ENCODE measurements at regions not wholly inside any gene's neighbourhood (a gene's known extent, or its start where the extent isn't known, plus 50 kb on each side); places are given as distances from the start of the nearest gene placed in this dataset.
A peak's percentile ranks its signal among the peaks of the same experiment; 100 is the strongest.

DNA sequence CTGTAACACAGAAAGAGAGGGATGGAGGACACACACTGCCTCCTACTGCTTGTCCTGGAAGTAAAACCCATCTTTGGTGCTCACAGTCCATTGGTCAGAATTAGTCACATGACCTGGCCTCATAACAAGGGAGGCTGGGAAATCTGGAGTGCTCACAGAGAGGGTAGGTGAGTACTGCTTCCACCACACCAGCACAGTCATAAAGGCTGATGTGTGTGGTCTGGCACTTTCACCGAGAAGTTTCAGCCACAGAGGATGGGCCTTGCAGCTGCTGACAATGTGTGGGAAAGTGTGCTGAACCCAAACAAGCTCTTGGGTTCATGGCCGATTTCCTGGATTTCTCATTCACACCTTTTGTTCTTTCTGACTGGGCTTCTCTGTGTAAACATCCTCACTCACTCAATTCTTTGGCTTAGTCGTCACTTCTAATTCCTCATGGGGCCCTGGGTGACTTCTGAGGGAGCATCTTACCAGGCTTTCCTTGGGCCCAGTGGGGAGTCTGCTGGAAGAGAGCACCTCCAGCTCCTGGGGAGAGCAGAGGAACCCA lies 100.7 kb downstream of the ASB7 start:
- no peaks in the 10 kb centered on the region for H3K9me3 ChIP-seq
- DNase-seq: peak; percentile 10
- no peak for ATAC-seq
- intact Hi-C loops (cut with DNase I): no loop called here
- no peaks in the 10 kb centered on the region for H3K27me3 ChIP-seq
- no peaks in the 10 kb centered on the region for H3K4me1 ChIP-seq
- no peak overlapping the region for H3K27ac ChIP-seq
- TF ChIP-seq, protein P1, sequence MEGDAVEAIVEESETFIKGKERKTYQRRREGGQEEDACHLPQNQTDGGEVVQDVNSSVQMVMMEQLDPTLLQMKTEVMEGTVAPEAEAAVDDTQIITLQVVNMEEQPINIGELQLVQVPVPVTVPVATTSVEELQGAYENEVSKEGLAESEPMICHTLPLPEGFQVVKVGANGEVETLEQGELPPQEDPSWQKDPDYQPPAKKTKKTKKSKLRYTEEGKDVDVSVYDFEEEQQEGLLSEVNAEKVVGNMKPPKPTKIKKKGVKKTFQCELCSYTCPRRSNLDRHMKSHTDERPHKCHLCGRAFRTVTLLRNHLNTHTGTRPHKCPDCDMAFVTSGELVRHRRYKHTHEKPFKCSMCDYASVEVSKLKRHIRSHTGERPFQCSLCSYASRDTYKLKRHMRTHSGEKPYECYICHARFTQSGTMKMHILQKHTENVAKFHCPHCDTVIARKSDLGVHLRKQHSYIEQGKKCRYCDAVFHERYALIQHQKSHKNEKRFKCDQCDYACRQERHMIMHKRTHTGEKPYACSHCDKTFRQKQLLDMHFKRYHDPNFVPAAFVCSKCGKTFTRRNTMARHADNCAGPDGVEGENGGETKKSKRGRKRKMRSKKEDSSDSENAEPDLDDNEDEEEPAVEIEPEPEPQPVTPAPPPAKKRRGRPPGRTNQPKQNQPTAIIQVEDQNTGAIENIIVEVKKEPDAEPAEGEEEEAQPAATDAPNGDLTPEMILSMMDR (IDR thresholded peaks at IDR 0.05): no peak
- no peak overlapping the region for H3K4me3 ChIP-seq
- H3K36me3 ChIP-seq: no peaks in the 10 kb centered on the region

DNA sequence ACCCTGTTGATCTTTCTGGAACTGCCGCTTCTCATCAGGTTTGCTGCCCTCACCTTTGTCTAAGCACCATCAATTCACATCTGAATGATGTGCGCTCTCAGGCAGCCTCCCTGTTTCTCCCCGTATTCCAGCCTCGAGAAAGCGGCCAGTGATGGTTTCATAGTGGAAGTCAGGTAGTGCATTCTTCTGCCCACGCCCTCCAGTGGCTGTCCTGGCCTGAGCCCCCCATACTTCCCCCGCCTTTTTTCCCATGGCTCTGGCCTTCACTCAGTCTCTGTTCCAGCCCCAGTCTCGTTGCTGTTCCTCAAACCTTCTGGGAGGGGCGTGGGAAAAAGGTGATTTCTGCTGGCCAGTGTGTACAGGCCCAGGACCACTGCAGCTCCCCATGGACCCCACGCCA lies 101.3 kb downstream of the ASB7 start:
- TF ChIP-seq, protein P1 (IDR thresholded peaks at IDR 0.05): no peak
- Histone ChIP-seq H3K36me3 (no peaks in the 10 kb centered on the region), H3K27ac (no peak overlapping the region), H3K4me3 (no peak overlapping the region), H3K27me3 (no peaks in the 10 kb centered on the region), H3K9me3 (no peaks in the 10 kb centered on the region), H3K4me1 (no peaks in the 10 kb centered on the region)
- DNase-seq: peak; percentile 32
- ATAC-seq: no peak
- intact Hi-C loops (cut with DNase I): no loop called here

DNA sequence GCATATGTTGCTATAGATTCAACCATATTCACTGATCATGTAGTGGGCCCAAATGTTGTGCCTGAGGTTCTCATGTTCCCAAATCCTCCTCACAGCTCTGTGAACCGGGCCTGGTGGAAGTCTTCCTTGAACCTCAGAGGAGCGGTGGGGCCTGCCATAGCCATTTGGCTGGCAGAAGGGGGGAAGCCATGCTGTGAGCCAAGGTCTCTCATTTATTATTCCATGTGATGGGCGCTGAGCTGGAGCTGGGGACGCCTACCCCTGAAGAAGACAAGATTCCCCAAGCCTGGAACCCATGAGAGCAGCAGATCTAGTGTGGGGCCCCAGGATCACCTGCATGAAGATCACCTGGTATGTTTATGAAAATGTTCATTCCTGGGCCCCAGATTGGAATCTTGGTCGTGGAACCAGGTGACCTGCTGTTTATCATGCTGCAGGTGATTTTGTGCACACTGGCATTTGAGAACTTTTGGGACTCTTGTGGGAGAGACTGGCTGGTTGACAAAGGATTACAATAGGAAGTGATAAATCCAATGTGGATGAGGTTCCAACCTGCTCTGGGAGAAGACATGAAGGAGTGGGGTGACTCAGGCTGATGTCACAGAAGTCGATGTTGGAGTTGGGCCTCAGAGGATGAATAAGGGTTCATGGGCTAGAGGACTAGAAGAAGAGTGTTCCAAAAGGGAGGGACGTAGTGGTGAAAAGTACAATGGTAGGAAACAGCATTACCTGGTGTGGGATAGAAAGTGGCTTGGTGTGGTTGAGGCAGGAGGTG lies 102.1 kb downstream of the ASB7 start:
- DNase-seq (peak; percentile 16), ATAC-seq (no peak)
- Histone ChIP-seq H3K4me3 (no peak overlapping the region), H3K36me3 (no peaks in the 10 kb centered on the region), H3K27ac (no peak overlapping the region), H3K4me1 (no peaks in the 10 kb centered on the region), H3K9me3 (no peaks in the 10 kb centered on the region), H3K27me3 (no peaks in the 10 kb centered on the region)
- TF ChIP-seq, protein P1 (IDR thresholded peaks at IDR 0.05): no peak
- intact Hi-C loops (cut with DNase I): no loop called here

DNA sequence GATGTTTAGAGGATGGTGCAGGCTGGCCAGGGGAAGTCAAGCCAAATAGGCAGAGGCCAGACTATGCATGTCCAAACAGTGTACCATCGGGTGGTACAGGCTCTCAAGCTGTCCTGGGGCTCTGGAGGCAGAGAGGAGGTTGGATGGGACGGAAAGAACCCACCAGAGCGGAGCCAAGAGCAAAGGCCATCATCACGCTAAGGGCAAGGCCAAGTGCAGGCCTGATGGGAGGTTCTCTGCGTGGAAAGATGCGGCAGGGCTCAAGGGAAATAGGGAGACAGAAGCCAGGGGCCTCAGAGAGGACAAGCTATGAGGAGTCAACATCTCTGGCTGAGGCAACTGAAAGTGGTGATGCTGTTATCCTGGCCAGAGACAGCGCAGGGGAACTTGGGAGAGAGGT lies 102.7 kb downstream of the ASB7 start:
- H3K36me3 ChIP-seq: no peaks in the 10 kb centered on the region
- TF ChIP-seq, protein P1 (IDR thresholded peaks at IDR 0.05): no peak
- ATAC-seq (no peak), DNase-seq (peak; percentile 20)
- H3K4me1 ChIP-seq: no peaks in the 10 kb centered on the region
- H3K9me3 ChIP-seq: no peaks in the 10 kb centered on the region
- no peaks in the 10 kb centered on the region for H3K27me3 ChIP-seq
- no peak overlapping the region for H3K27ac ChIP-seq
- intact Hi-C loops (cut with DNase I): no loop called here
- no peak overlapping the region for H3K4me3 ChIP-seq

DNA sequence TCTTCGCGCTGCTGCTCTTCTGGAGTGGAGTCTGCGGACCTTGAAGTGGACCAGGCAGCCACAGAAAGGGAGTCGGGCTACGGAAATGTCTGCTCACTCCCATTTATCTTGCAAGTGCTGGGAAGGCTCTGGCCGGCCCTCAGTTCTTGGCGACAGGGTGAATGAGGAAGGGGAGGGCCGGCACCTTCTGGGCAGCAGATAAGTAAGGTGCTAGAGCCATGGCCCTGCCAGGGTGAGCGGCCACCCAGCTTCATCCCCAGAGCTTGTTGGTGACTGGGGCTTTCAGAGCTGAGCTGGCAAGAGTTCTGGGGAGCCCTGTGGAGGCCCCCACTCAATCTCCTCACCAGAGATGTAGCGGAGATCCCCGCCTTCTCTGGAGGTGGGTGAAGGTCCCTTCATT lies 103.5 kb downstream of the ASB7 start:
- TF ChIP-seq, protein P1 (IDR thresholded peaks at IDR 0.05): no peak
- DNase-seq: peak; percentile 54
- no peak for ATAC-seq
- intact Hi-C loops (cut with DNase I): no loop called here
- Histone ChIP-seq H3K4me3 (no peak overlapping the region), H3K4me1 (no peaks in the 10 kb centered on the region), H3K36me3 (no peaks in the 10 kb centered on the region), H3K9me3 (no peaks in the 10 kb centered on the region), H3K27me3 (no peaks in the 10 kb centered on the region), H3K27ac (no peak overlapping the region)

Data from upper lobe of right lung (tissue), 1 donor.